Endothelial cell (in vitro differentiated cells): ENCODE measurements at regions not wholly inside any gene's neighbourhood (a gene's known extent, or its start where the extent isn't known, plus 50 kb on each side); places are given as distances from the start of the nearest gene placed in this dataset.
"Not testable (repeated sequence)": the region's sequence is repeated elsewhere in the genome, so short reads cannot be mapped to it uniquely, and the experiment has no call there.

Experiments
- DNase-seq: peaks from one replicate; pipeline ENCODE4 v3.0.0; 2021; ENCODE audit warnings: low spot score
- H3K27ac Mint-ChIP-seq: one replicate; pipeline ENCODE4 v1.8.0; 2021; ENCODE audit warnings: mixed read lengths, inconsistent platforms; ENCODE audit not compliant: unreplicated experiment
- H3K27me3 Mint-ChIP-seq: one replicate; pipeline ENCODE4 v1.8.0; 2021; ENCODE audit warnings: mild to moderate bottlenecking, moderate library complexity, mixed read lengths, inconsistent platforms; ENCODE audit not compliant: unreplicated experiment
- H3K36me3 Mint-ChIP-seq: one replicate; pipeline ENCODE4 v1.8.0; 2021; ENCODE audit warnings: mild to moderate bottlenecking, low read depth, mixed read lengths, inconsistent platforms; ENCODE audit not compliant: unreplicated experiment
- H3K4me1 Mint-ChIP-seq: one replicate; pipeline ENCODE4 v1.8.0; 2021; ENCODE audit warnings: mild to moderate bottlenecking, mixed read lengths, inconsistent platforms; ENCODE audit not compliant: unreplicated experiment
- H3K4me3 Mint-ChIP-seq: one replicate; pipeline ENCODE4 v1.8.0; 2021; ENCODE audit warnings: mild to moderate bottlenecking, mixed read lengths, inconsistent platforms; ENCODE audit not compliant: unreplicated experiment
- H3K9me3 Mint-ChIP-seq: one replicate; pipeline ENCODE4 v1.8.0; 2021; ENCODE audit warnings: mixed read lengths, inconsistent platforms; ENCODE audit not compliant: unreplicated experiment
- CTCF ChIP-seq: fragments of 200-600 bp; sonication (generic); IDR thresholded peaks from one replicate; pipeline ENCODE4 v1.5.0; 2021; ENCODE audit warnings: antibody characterized with exemption; ENCODE audit not compliant: unreplicated experiment

- H3K4me3 Mint-ChIP-seq = no peak overlapping the region
- H3K36me3 Mint-ChIP-seq = no peaks in the 10 kb centered on the region
- no peaks in the 10 kb centered on the region for H3K4me1 Mint-ChIP-seq
- no peak for DNase-seq
- H3K27ac Mint-ChIP-seq = no peak overlapping the region
- no peaks in the 10 kb centered on the region for H3K9me3 Mint-ChIP-seq
- H3K27me3 Mint-ChIP-seq = no peaks in the 10 kb centered on the region
- TF ChIP-seq CTCF = no peak
Measured at GRCh38 chr2:65980531-65980930, 454.4 kb upstream of the MEIS1 start.

DNA sequence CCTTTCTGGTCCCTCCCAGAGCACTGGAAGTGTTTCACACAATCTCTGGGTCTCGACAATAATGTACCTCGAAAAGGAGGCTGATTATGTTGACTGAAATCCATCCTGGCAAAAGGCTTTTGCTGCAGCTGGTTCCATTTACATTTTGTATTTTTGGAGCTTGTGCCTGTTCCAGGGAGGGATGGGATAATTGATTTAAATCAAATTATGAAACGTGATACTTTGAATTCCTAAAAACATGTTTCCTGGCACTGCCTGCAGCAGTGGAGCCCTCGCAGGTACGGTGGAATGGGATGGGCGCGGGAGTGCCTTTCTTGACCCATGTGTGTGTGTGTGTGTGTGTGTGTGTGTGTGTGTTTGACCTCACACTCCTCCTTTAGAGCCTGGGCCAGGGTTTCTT, 455.5 kb upstream of the MEIS1 start:
- Mint-ChIP-seq H3K4me3 (no peak overlapping the region), H3K27me3 (no peaks in the 10 kb centered on the region), H3K36me3 (no peaks in the 10 kb centered on the region), H3K4me1 (no peaks in the 10 kb centered on the region), H3K9me3 (no peaks in the 10 kb centered on the region), H3K27ac (no peak overlapping the region)
- DNase-seq = no peak
- TF ChIP-seq CTCF = no peak

DNA sequence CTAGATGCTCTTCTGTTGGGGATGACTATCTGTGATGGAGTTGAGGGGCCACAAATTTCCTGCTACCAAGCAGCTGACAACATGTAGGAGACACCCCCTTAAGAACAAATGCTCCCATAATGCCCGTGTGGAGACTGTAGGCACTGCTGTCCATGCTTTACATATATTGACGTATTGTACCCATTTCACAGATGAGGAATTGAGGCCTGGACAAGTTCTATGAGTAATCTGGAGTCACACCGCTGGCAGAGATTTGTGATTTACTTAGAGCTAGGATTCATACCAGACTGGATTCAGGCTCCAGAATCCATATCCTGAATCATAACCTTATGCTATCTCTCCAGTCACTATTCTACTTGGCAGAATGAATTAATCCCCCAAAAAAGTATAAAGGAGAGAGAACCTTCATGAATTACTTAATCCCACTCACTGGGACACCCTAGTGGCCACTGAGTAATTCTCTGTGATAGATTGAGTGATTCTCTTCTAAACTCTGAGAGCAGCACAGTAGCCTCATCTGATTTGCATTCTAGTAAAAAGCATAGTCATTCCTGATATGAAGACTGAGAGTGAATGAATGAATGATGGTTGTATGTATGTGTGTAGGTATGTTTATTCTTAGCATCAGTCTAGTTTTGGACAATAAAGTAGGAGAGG, 460.7 kb upstream of the MEIS1 start:
- Mint-ChIP-seq H3K4me3 (no peak overlapping the region), H3K27ac (no peak overlapping the region), H3K4me1 (no peaks in the 10 kb centered on the region), H3K36me3 (peaks cover 2% of the 10 kb centered on the region), H3K27me3 (no peaks in the 10 kb centered on the region), H3K9me3 (no peaks in the 10 kb centered on the region)
- no peak for DNase-seq
- no peak for TF ChIP-seq CTCF

- Mint-ChIP-seq H3K27me3 (peaks cover 2% of the 10 kb centered on the region), H3K4me1 (no peaks in the 10 kb centered on the region), H3K9me3 (no peaks in the 10 kb centered on the region), H3K27ac (no peak overlapping the region), H3K4me3 (no peak overlapping the region), H3K36me3 (peaks cover 6% of the 10 kb centered on the region)
- no peak for TF ChIP-seq CTCF
- DNase-seq = no peak
Measured at GRCh38 chr2:65969161-65969560, 465.8 kb upstream of the MEIS1 start.

GRCh38 chr2:65963303-65963702, 471.6 kb upstream of the MEIS1 start:
- H3K9me3 Mint-ChIP-seq, DNase-seq, H3K4me1 Mint-ChIP-seq, H3K4me3 Mint-ChIP-seq, H3K36me3 Mint-ChIP-seq, H3K27ac Mint-ChIP-seq, H3K27me3 Mint-ChIP-seq: not testable (repeated sequence)
